Adrenal gland (tissue), 9 donors: ENCODE measurements at regions not wholly inside any gene's neighbourhood (a gene's known extent, or its start where the extent isn't known, plus 50 kb on each side); places are given as distances from the start of the nearest gene placed in this dataset.

ENCODE experiments used
- DNase-seq, 7 donors: peaks; one replicate each; pipeline ENCODE4 v3.0.0-alpha.2; 2019 to 2020
- H3K27ac ChIP-seq, 5 donors: fragments of 200-600 bp; sonication (generic) in 4 of 5; 1 replicate in 3 of 5; 2 replicates in 2 of 5; pipeline versions ENCODE4 v1.5.1 to v1.8.0; 2016 to 2020; ENCODE audit warnings: mild to moderate bottlenecking in 1 of 5
- H3K27me3 ChIP-seq: fragments of 200-600 bp; 2 replicates; pipeline ENCODE4 v1.8.0; 2021
- H3K36me3 ChIP-seq, 2 donors: fragments of 200-600 bp; replicated peaks in 1 of 2; 1 replicate in 1 of 2; 2 replicates in 1 of 2; pipeline versions ENCODE4 v1.5.1 to v1.8.0; 2018 to 2022
- H3K4me1 ChIP-seq, 2 donors: fragments of 200-600 bp; replicated peaks in 1 of 2; 1 replicate in 1 of 2; 2 replicates in 1 of 2; pipeline versions ENCODE4 v1.5.1 to v1.8.0; 2018 to 2021
- H3K4me3 ChIP-seq, 4 donors: fragments of 200-600 bp; sonication (generic) in 3 of 4; one replicate each; pipeline ENCODE4 v1.5.1; 2016 to 2018
- H3K9me3 ChIP-seq, 3 donors: fragments of 200-600 bp; sonication (generic) in 1 of 3; replicated peaks in 1 of 3; 1 replicate in 2 of 3; 2 replicates in 1 of 3; pipeline versions ENCODE4 v1.5.1 to v1.8.0; 2016 to 2021
- CTCF ChIP-seq, 6 experiments: fragments of 450-650 bp in 4 of 6; fragments of 200-600 bp in 2 of 6; sonication (generic) in 1 of 6; IDR thresholded peaks; 1 replicate in 5 of 6; 2 replicates in 1 of 6; pipeline versions ENCODE4 v1.5.1 to v1.8.0; 2016 to 2021; ENCODE audit warnings: antibody characterized with exemption in 6 of 6, mild to moderate bottlenecking in 2 of 6, moderate library complexity in 1 of 6
- POLR2A ChIP-seq, 2 donors: fragments of 450-650 bp; IDR thresholded peaks; one replicate each; pipeline ENCODE4 v1.6.1; 2017; ENCODE audit warnings: antibody characterized with exemption in 2 of 2, mild to moderate bottlenecking in 2 of 2, moderate library complexity in 1 of 2
- WGBS, 4 donors: extraction: QIAGEN DNeasy Blood & Tissue Kit in 2 of 4; methylation state at CpG; one replicate each; pipeline versions ENCODE4 v1.1.5 to v1.1.7; 2013 to 2017; 5-methylcytosine and 5-hydroxymethylcytosine counted together
- intact Hi-C, 2 donors: fragments of 100-400 bp; cut with DNase I; formaldehyde crosslinking; loops; one replicate each; pipeline versions ENCODE4 v1.14.1 to v1.15.0; 2022 to 2023
- donor health status: healthy with polysubstance abuse.
- donor health status: Bipolar disorder and iron deficiency.
- donor health status: DM: yes; HTN: yes; CAD: no.
- donor health status: DM: no; HTN: no; CAD: no.
- donor health status: DM: no; HTN: no; CAD: no.

GRCh38 chr12:28830491-28830890, 318.6 kb upstream of the FAR2 start:
- Histone ChIP-seq H3K27me3 (no peaks in the 10 kb centered on the region), H3K36me3 (no peaks in the 10 kb centered on the region), H3K9me3 (no peaks in the 10 kb centered on the region), H3K27ac (no peak overlapping the region), H3K4me3 (no peak overlapping the region), H3K4me1 (no peaks in the 10 kb centered on the region)
- no peak for TF ChIP-seq CTCF (IDR thresholded peaks at IDR 0.05)
- 75 to 86% (median 79%) methylated on average over 11 of the region's 11 CpGs for WGBS, 4 donors
- intact Hi-C loops, result no loop called here
- DNase-seq, result no peak

GRCh38 chr12:28844718-28845117, 304.4 kb upstream of the FAR2 start:
- no peaks in the 10 kb centered on the region for H3K36me3 ChIP-seq
- H3K27me3 ChIP-seq, result no peaks in the 10 kb centered on the region
- H3K4me3 ChIP-seq, result no peak overlapping the region
- no peak for TF ChIP-seq POLR2A (IDR thresholded peaks at IDR 0.05)
- no peak for DNase-seq
- no peaks in the 10 kb centered on the region for H3K9me3 ChIP-seq
- H3K4me1 ChIP-seq, result no peaks in the 10 kb centered on the region
- intact Hi-C loops, result no loop called here
- 18 to 33% (median 31%) methylated on average over 2 of the region's 2 CpGs for WGBS, 4 donors
- no peak overlapping the region for H3K27ac ChIP-seq

GRCh38 chr12:28851781-28852180, 297.3 kb upstream of the FAR2 start:
- no peaks in the 10 kb centered on the region for H3K4me1 ChIP-seq
- H3K36me3 ChIP-seq, result no peaks in the 10 kb centered on the region
- no peaks in the 10 kb centered on the region for H3K27me3 ChIP-seq
- H3K9me3 ChIP-seq, result no peaks in the 10 kb centered on the region
- intact Hi-C loops, result no loop called here
- TF ChIP-seq POLR2A (IDR thresholded peaks at IDR 0.05), result no peak
- no peak for TF ChIP-seq CTCF (IDR thresholded peaks at IDR 0.05)
- 74 to 80% (median 74%) methylated on average over 6 of the region's 6 CpGs for WGBS, 4 donors
- no peak for DNase-seq
- no peak overlapping the region for H3K27ac ChIP-seq
- no peak overlapping the region for H3K4me3 ChIP-seq

- H3K27ac ChIP-seq, result no peak overlapping the region
- H3K4me3 ChIP-seq, result no peak overlapping the region
- no peaks in the 10 kb centered on the region for H3K27me3 ChIP-seq
- no peak for TF ChIP-seq POLR2A (IDR thresholded peaks at IDR 0.05)
- TF ChIP-seq CTCF (IDR thresholded peaks at IDR 0.05), result no peak
- no peaks in the 10 kb centered on the region for H3K36me3 ChIP-seq
- no peak for DNase-seq
- intact Hi-C loops, result no loop called here
- no peaks in the 10 kb centered on the region for H3K9me3 ChIP-seq
- WGBS, 4 donors, result 40 to 57% (median 52%) methylated on average over 4 of the region's 4 CpGs
- no peaks in the 10 kb centered on the region for H3K4me1 ChIP-seq
Observed at GRCh38 chr12:28855761-28856310, 293.2 kb upstream of the FAR2 start.

GRCh38 chr12:28857369-28857768, 291.7 kb upstream of the FAR2 start:
- H3K27ac ChIP-seq, result no peak overlapping the region
- intact Hi-C loops, result no loop called here

More at GRCh38 chr12:28857369-28857768, 291.7 kb upstream of the FAR2 start:
- TF ChIP-seq POLR2A (IDR thresholded peaks at IDR 0.05) (no peak), CTCF (IDR thresholded peaks at IDR 0.05) (no peak)
- Histone ChIP-seq H3K36me3 (no peaks in the 10 kb centered on the region), H3K9me3 (no peaks in the 10 kb centered on the region), H3K4me3 (no peak overlapping the region), H3K4me1 (no peaks in the 10 kb centered on the region), H3K27me3 (no peaks in the 10 kb centered on the region)
- DNase-seq, result no peak
